ENCODE measurements at regions not wholly inside any gene's neighbourhood (a gene's known extent, or its start where the extent isn't known, plus 50 kb on each side); places are given as distances from the start of the nearest gene placed in this dataset.

GRCh38 chr7:54825368-54825767 is 66.4 kb upstream of the SEC61G start:
- ATAC-seq = no peak
- Histone ChIP-seq H3K27ac (ENCODE audit: low read depth, low read length) (no peak overlapping the region), H3K4me2 (ENCODE audit: low read length) (no peak overlapping the region)

GRCh38 chr7:54827734-54828133 is 68.7 kb upstream of the SEC61G start:
- TF ChIP-seq POLR2A (IDR thresholded peaks at IDR 0.05; ENCODE audit: borderline replicate concordance, extremely low read depth, insufficient read depth, insufficient read length) (no peak), POLR2AphosphoS5 (IDR thresholded peaks at IDR 0.05; ENCODE audit: low read depth, low read length) (no peak), SP1 (IDR thresholded peaks at IDR 0.05; ENCODE audit: low read depth) (no peak), EZH2phosphoT487 (IDR thresholded peaks at IDR 0.05; ENCODE audit: borderline replicate concordance) (no peak), ZNF274 (IDR thresholded peaks at IDR 0.05; ENCODE audit: low read depth, low read length) (no peak)
- RAD21 ChIA-PET (ENCODE audit: low non-redundant PET in 1 of 2, low total read pairs in 2 of 2, uncharacterized antibody in 2 of 2, unreplicated experiment in 2 of 2) = no interaction called here
- Histone ChIP-seq H3K79me2 (ENCODE audit: insufficient read depth, low read length) (no peaks in the 10 kb centered on the region), H3K4me1 (ENCODE audit: control insufficient read depth in 1 of 2, insufficient read depth in 2 of 2, low read length in 2 of 2) (peaks cover 13 to 38% of the 10 kb centered on the region in 2 experiments), H4K20me1 (ENCODE audit: insufficient read depth) (no peaks in the 10 kb centered on the region), H3K27ac (ENCODE audit: low read depth, low read length) (no peak overlapping the region), H3K27me3 (ENCODE audit: insufficient read depth, low read length) (no peaks in the 10 kb centered on the region), H3K9ac (ENCODE audit: low read length) (no peak overlapping the region), H3K36me3 (ENCODE audit: control insufficient read depth in 1 of 2, insufficient read depth in 2 of 2, low read length in 2 of 2) (peaks cover 0 to 14% of the 10 kb centered on the region in 2 experiments; a peak in 1 of 4 replicates), H2AFZ (ENCODE audit: low read depth, low read length, poor library complexity, severe bottlenecking) (no peak overlapping the region), H3K9me2 (ENCODE audit: insufficient read depth) (no peaks in the 10 kb centered on the region), H3K4me3 (replicated peaks in 1 of 2; ENCODE audit: low read depth in 1 of 2, low read length in 2 of 2) (no peak overlapping the region), H3K4me2 (ENCODE audit: low read length) (no peak overlapping the region), H3K9me3 (ENCODE audit: control insufficient read depth in 1 of 2, insufficient read depth in 1 of 2, low read depth in 1 of 2, low read length in 2 of 2) (peaks cover 0 to 16% of the 10 kb centered on the region in 2 experiments; a peak in 2 of 4 replicates)
- CTCF ChIA-PET = no interaction called here
- intact Hi-C loops (cut with micrococcal nuclease) = no loop called here
- DNase-seq (ENCODE audit: low read depth, low spot score) (no peak), ATAC-seq (no peak)
- POLR2A ChIA-PET = no interaction called here
- BruUV-seq (replicated peaks) = no TSS peak

More at GRCh38 chr7:54825368-54825767, 66.4 kb upstream of the SEC61G start:
- Histone ChIP-seq H3K27me3 (ENCODE audit: insufficient read depth, low read length) (no peaks in the 10 kb centered on the region), H3K4me1 (ENCODE audit: control insufficient read depth in 1 of 2, insufficient read depth in 2 of 2, low read length in 2 of 2) (peaks cover 2 to 14% of the 10 kb centered on the region in 2 experiments), H2AFZ (ENCODE audit: low read depth, low read length, poor library complexity, severe bottlenecking) (no peak overlapping the region), H3K79me2 (ENCODE audit: insufficient read depth, low read length) (no peaks in the 10 kb centered on the region), H3K9me2 (ENCODE audit: insufficient read depth) (no peaks in the 10 kb centered on the region), H3K4me3 (replicated peaks in 1 of 2; ENCODE audit: low read depth in 1 of 2, low read length in 2 of 2) (no peak overlapping the region), H3K36me3 (ENCODE audit: control insufficient read depth in 1 of 2, insufficient read depth in 2 of 2, low read length in 2 of 2) (peaks cover 0 to 14% of the 10 kb centered on the region in 2 experiments; a peak in 1 of 4 replicates), H3K9me3 (ENCODE audit: control insufficient read depth in 1 of 2, insufficient read depth in 1 of 2, low read depth in 1 of 2, low read length in 2 of 2) (peaks cover 0 to 16% of the 10 kb centered on the region in 2 experiments; a peak in 2 of 4 replicates), H3K9ac (ENCODE audit: low read length) (no peak overlapping the region), H4K20me1 (ENCODE audit: insufficient read depth) (no peaks in the 10 kb centered on the region)
- TF ChIP-seq EZH2phosphoT487 (IDR thresholded peaks at IDR 0.05; ENCODE audit: borderline replicate concordance) (no peak), SP1 (IDR thresholded peaks at IDR 0.05; ENCODE audit: low read depth) (no peak), SRF (IDR thresholded peaks at IDR 0.05; ENCODE audit: low read depth) (no peak), FOSL1 (IDR thresholded peaks at IDR 0.05; ENCODE audit: low read depth) (no peak), ZNF274 (IDR thresholded peaks at IDR 0.05; ENCODE audit: low read depth, low read length) (no peak), YY1 (IDR thresholded peaks at IDR 0.05; ENCODE audit: extremely low read depth, insufficient replicate concordance, low read depth, low read length) (no peak)
- intact Hi-C loops (cut with micrococcal nuclease) = no loop called here
- ChIA-PET CTCF (no interaction called here), RAD21 (ENCODE audit: low non-redundant PET in 1 of 2, low total read pairs in 2 of 2, uncharacterized antibody in 2 of 2, unreplicated experiment in 2 of 2) (no interaction called here), POLR2A (no interaction called here)
- no TSS peak for BruUV-seq (replicated peaks)
- DNase-seq (ENCODE audit: low read depth, low spot score) = no peak
